PC-9 (cell line): ENCODE measurements at regions not wholly inside any gene's neighbourhood (a gene's known extent, or its start where the extent isn't known, plus 50 kb on each side); places are given as distances from the start of the nearest gene placed in this dataset.

ENCODE experiments used
- BruUV-seq: library from RNA; stranded (reverse); fragments of 400-500 nt; replicated peaks from 2 replicates; lab custom pipeline; 2021; lab: Mats Ljungman, UMichigan
- CTCF ChIA-PET: fragments of 300-600 bp; sonication (Branson Sonifier 250); formaldehyde crosslinking; loops from one replicate; lab custom pipeline; 2022; ENCODE audit warnings: antibody characterized with exemption; lab: Charles Lee
- POLR2A ChIA-PET: fragments of 300-600 bp; sonication (Branson Sonifier 250); formaldehyde crosslinking; loops from one replicate; lab custom pipeline; 2022; ENCODE audit warnings: antibody characterized with exemption; ENCODE audit not compliant: unreplicated experiment; lab: Charles Lee
- DNase-seq, 2 experiments: peaks; one replicate each; pipeline versions ENCODE4 v3.0.0 to v3.0.0-alpha.2; 2015 to 2022; ENCODE audit warnings: mixed read lengths in 1 of 2
- H2AFZ ChIP-seq: fragments of 200-600 bp; sonication (generic); 2 replicates; pipeline ENCODE4 v1.8.1; 2017; ENCODE audit warnings: antibody characterized with exemption
- H3F3A ChIP-seq: fragments of 200-600 bp; sonication (generic); 2 replicates; pipeline ENCODE4 v1.8.1; 2017; ENCODE audit warnings: antibody characterized with exemption, mild to moderate bottlenecking, low read depth; ENCODE audit not compliant: insufficient read depth
- H3K27ac ChIP-seq: fragments of 200-600 bp; sonication (generic); 2 replicates; pipeline ENCODE4 v1.6.1; 2016; ENCODE audit warnings: mixed run types
- H3K27me3 ChIP-seq: fragments of 200-600 bp; sonication (generic); 2 replicates; pipeline ENCODE4 v1.6.1; 2016; ENCODE audit warnings: low read depth, mixed run types; ENCODE audit not compliant: insufficient read depth
- H3K36me3 ChIP-seq: fragments of 200-600 bp; sonication (generic); 2 replicates; pipeline ENCODE4 v1.6.1; 2016; ENCODE audit warnings: low read depth, mixed run types
- H3K4me1 ChIP-seq: fragments of 200-600 bp; sonication (generic); replicated peaks from 2 replicates; pipeline ENCODE4 v1.6.1; 2016; ENCODE audit warnings: mixed run types; ENCODE audit not compliant: insufficient read depth
- H3K4me2 ChIP-seq: fragments of 200-600 bp; sonication (generic); 2 replicates; pipeline ENCODE4 v1.6.1; 2017; ENCODE audit warnings: mixed run types
- H3K4me3 ChIP-seq: fragments of 200-600 bp; sonication (generic); 2 replicates; pipeline ENCODE4 v1.6.1; 2016; ENCODE audit warnings: mixed run types
- H3K79me2 ChIP-seq: fragments of 200-600 bp; sonication (generic); 2 replicates; pipeline ENCODE4 v1.6.1; 2017; ENCODE audit warnings: low read depth, mixed run types
- H3K9me2 ChIP-seq: fragments of 200-600 bp; sonication (generic); 2 replicates; pipeline ENCODE4 v1.8.1; 2017; ENCODE audit warnings: mild to moderate bottlenecking; ENCODE audit not compliant: insufficient read depth
- H3K9me3 ChIP-seq: fragments of 200-600 bp; sonication (generic); 2 replicates; pipeline ENCODE4 v1.8.1; 2016; ENCODE audit warnings: low read depth; ENCODE audit not compliant: insufficient read depth
- H4K20me1 ChIP-seq: fragments of 200-600 bp; sonication (generic); 2 replicates; pipeline ENCODE4 v1.8.1; 2017; ENCODE audit not compliant: insufficient read depth
- EZH2 ChIP-seq: fragments of 200-600 bp; sonication (generic); IDR thresholded peaks from 2 replicates; pipeline ENCODE4 v1.8.0; 2017; ENCODE audit warnings: antibody characterized with exemption, low read depth
- intact Hi-C: fragments of 100-400 bp; cut with micrococcal nuclease; formaldehyde crosslinking; loops from one replicate; pipeline ENCODE4 v1.10.0; 2022; ENCODE audit not compliant: unreplicated experiment
- TF ChIP-seq, protein P1 (sequence below): fragments of 200-600 bp; sonication (generic); conservative IDR thresholded peaks from 2 replicates; pipeline ENCODE4 v1.6.1; 2017; ENCODE audit warnings: mixed run types, antibody characterized with exemption, mild to moderate bottlenecking, moderate library complexity

DNA sequence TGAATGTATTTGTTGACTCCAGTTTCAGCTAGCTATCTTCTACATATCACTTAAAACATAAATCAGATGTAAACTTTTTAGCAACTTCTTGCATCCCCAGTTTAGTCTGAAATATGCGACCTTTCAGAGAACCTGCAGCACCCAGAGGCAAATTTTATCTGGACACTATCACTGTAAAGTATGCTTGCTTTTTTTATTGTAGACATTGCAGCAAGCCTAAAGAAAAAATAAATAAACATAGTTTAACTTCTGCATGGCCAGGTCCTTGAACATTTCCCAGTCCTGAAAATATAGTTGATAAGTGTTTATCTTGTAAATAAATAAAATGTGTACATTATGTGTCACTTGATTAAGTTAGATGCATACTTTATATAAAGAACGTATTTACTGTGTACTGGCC lies 1829.4 kb downstream of the PCDH9 start:
- no peak overlapping the region for H2AFZ ChIP-seq
- no peaks in the 10 kb centered on the region for H3F3A ChIP-seq
- BruUV-seq, result no TSS peak
- POLR2A ChIA-PET, result no interaction called here
- H3K36me3 ChIP-seq, result no peaks in the 10 kb centered on the region
- no peak overlapping the region for H3K27ac ChIP-seq
- intact Hi-C loops, result no loop called here
- H3K4me3 ChIP-seq, result no peak overlapping the region
- no peaks in the 10 kb centered on the region for H3K4me1 ChIP-seq
- H3K9me2 ChIP-seq, result peaks cover 3% of the 10 kb centered on the region; the same call in 1 of the 2 replicates
- H3K9me3 ChIP-seq, result no peaks in the 10 kb centered on the region
- no peaks in the 10 kb centered on the region for H3K27me3 ChIP-seq
- DNase-seq, result no peak
- H3K4me2 ChIP-seq, result no peak overlapping the region
- no peaks in the 10 kb centered on the region for H4K20me1 ChIP-seq
- TF ChIP-seq EZH2, result no peak
- TF ChIP-seq, protein P1, sequence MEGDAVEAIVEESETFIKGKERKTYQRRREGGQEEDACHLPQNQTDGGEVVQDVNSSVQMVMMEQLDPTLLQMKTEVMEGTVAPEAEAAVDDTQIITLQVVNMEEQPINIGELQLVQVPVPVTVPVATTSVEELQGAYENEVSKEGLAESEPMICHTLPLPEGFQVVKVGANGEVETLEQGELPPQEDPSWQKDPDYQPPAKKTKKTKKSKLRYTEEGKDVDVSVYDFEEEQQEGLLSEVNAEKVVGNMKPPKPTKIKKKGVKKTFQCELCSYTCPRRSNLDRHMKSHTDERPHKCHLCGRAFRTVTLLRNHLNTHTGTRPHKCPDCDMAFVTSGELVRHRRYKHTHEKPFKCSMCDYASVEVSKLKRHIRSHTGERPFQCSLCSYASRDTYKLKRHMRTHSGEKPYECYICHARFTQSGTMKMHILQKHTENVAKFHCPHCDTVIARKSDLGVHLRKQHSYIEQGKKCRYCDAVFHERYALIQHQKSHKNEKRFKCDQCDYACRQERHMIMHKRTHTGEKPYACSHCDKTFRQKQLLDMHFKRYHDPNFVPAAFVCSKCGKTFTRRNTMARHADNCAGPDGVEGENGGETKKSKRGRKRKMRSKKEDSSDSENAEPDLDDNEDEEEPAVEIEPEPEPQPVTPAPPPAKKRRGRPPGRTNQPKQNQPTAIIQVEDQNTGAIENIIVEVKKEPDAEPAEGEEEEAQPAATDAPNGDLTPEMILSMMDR, result no peak
- CTCF ChIA-PET, result no interaction called here
- no peaks in the 10 kb centered on the region for H3K79me2 ChIP-seq

GRCh38 chr13:65387743-65388347 lies 1842.3 kb downstream of the PCDH9 start:
- Histone ChIP-seq H3K9me2 (no peaks in the 10 kb centered on the region), H2AFZ (no peak overlapping the region), H4K20me1 (no peaks in the 10 kb centered on the region), H3K9me3 (no peaks in the 10 kb centered on the region), H3K27ac (no peak overlapping the region), H3K79me2 (no peaks in the 10 kb centered on the region), H3K4me3 (no peak overlapping the region), H3K27me3 (no peaks in the 10 kb centered on the region), H3K4me1 (no peaks in the 10 kb centered on the region), H3F3A (no peaks in the 10 kb centered on the region), H3K4me2 (no peak overlapping the region), H3K36me3 (no peaks in the 10 kb centered on the region)
- DNase-seq, result no peak
- POLR2A ChIA-PET, result no interaction called here
- TF ChIP-seq, protein P1, result no peak
- TF ChIP-seq EZH2, result no peak
- no TSS peak for BruUV-seq
- intact Hi-C loops, result no loop called here
- CTCF ChIA-PET, result no interaction called here

DNA sequence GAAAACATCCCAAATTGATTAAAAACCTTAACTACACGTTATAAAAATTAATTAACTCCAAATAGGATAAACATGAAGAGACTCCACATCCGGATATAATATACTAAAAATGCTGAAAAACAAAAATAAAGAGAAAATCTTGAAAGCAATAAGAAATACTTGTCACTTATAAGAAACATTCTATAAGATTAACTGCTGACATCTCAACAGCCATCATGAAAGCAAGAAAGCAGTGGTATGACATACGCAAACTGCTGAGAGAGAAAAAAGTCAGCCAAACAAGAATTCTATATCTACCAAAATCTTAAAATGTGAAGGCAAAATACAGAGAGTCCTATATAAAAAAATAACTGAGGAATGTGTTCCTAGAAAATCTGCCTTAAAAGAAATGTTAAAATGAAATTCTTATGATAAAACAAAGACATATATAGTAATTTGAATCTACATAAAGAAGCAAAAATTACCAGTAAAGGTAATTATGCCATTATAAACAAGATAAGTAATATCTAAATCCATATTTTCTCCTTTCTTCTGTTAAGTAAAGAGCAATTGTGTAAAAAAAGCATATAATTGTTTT lies 1851.1 kb downstream of the PCDH9 start:
- ChIA-PET POLR2A (interaction anchor here (0.6 kb wide), 1 partner anchor 1396 kb away, joined by 3 read pairs; no protein-coding TSS in a partner anchor), CTCF (no interaction called here)
- intact Hi-C loops, result no loop called here
- Histone ChIP-seq H3K27ac (no peak overlapping the region), H2AFZ (no peak overlapping the region), H3K4me3 (no peak overlapping the region), H3K27me3 (no peaks in the 10 kb centered on the region), H3K9me2 (0 out of 2 replicates have a peak, but pooled peaks cover 8% of the 10 kb centered on the region), H3K4me1 (no peaks in the 10 kb centered on the region), H3F3A (no peaks in the 10 kb centered on the region), H3K9me3 (peaks cover 6% of the 10 kb centered on the region; the same call in 1 of the 2 replicates), H3K4me2 (no peak overlapping the region), H3K79me2 (no peaks in the 10 kb centered on the region), H3K36me3 (no peaks in the 10 kb centered on the region), H4K20me1 (no peaks in the 10 kb centered on the region)
- no peak for DNase-seq
- no peak for TF ChIP-seq EZH2
- TF ChIP-seq, protein P1, result no peak
- BruUV-seq, result no TSS peak
